ENCODE measurements at regions not wholly inside any gene's neighbourhood (a gene's known extent, or its start where the extent isn't known, plus 50 kb on each side); places are given as distances from the start of the nearest gene placed in this dataset.

GRCh38 chr3:29090912-29091597 is 189.8 kb upstream of the RBMS3 start:
- no peak for DNase-seq (ENCODE audit: low read depth)
- no peaks in the 10 kb centered on the region for H3K36me3 ChIP-seq (ENCODE audit: control insufficient read depth, insufficient read depth, low read length, severe bottlenecking)
- H3K4me1 ChIP-seq (ENCODE audit: control insufficient read depth, insufficient read depth, low read length), result no peaks in the 10 kb centered on the region
- peaks cover 3% of the 10 kb centered on the region for H3K9me3 ChIP-seq (ENCODE audit: control insufficient read depth, low read length)
- H3K9ac ChIP-seq (ENCODE audit: low read length), result no peak overlapping the region
- no peaks in the 10 kb centered on the region for H3K27me3 ChIP-seq (replicated peaks; ENCODE audit: control insufficient read depth, insufficient read depth, low read length)
- no peak overlapping the region for H3K4me3 ChIP-seq (ENCODE audit: low read length)

- H3K4me3 ChIP-seq (ENCODE audit: low read length), result no peak overlapping the region
- no peaks in the 10 kb centered on the region for H3K36me3 ChIP-seq (ENCODE audit: control insufficient read depth, insufficient read depth, low read length, severe bottlenecking)
- H3K27me3 ChIP-seq (replicated peaks; ENCODE audit: control insufficient read depth, insufficient read depth, low read length), result no peaks in the 10 kb centered on the region
- H3K9me3 ChIP-seq (ENCODE audit: control insufficient read depth, low read length), result peaks cover 9% of the 10 kb centered on the region
- H3K4me1 ChIP-seq (ENCODE audit: control insufficient read depth, insufficient read depth, low read length), result no peaks in the 10 kb centered on the region
- no peak overlapping the region for H3K9ac ChIP-seq (ENCODE audit: low read length)
- no peak for DNase-seq (ENCODE audit: low read depth)
Measured at GRCh38 chr3:29091599-29092189, 189.2 kb upstream of the RBMS3 start.

DNA sequence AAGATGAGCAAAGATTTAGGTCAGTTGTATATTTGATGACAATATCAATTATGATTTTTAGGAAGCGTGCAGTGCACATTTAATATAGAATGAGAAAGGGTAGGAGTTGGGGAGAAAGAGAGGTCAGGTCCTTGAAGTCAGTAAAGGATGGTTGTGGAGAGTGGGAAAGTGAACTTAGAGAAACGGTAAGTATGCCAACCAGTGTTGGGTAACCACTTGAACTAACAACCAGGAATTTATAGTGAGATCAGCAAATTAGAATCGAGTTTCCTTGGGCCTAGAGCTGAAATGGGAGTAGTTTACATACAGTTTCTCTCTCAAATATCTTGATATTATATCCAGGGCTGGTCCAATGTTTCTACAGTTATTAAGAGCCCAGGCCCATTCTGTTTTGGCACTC is 188.5 kb upstream of the RBMS3 start:
- Histone ChIP-seq H3K4me3 (ENCODE audit: low read length) (no peak overlapping the region), H3K4me1 (ENCODE audit: control insufficient read depth, insufficient read depth, low read length) (no peaks in the 10 kb centered on the region), H3K9ac (ENCODE audit: low read length) (no peak overlapping the region), H3K9me3 (ENCODE audit: control insufficient read depth, low read length) (peaks cover 16% of the 10 kb centered on the region), H3K27me3 (replicated peaks; ENCODE audit: control insufficient read depth, insufficient read depth, low read length) (no peaks in the 10 kb centered on the region), H3K36me3 (ENCODE audit: control insufficient read depth, insufficient read depth, low read length, severe bottlenecking) (no peaks in the 10 kb centered on the region)
- DNase-seq (ENCODE audit: low read depth), result peak; percentile 17

DNA sequence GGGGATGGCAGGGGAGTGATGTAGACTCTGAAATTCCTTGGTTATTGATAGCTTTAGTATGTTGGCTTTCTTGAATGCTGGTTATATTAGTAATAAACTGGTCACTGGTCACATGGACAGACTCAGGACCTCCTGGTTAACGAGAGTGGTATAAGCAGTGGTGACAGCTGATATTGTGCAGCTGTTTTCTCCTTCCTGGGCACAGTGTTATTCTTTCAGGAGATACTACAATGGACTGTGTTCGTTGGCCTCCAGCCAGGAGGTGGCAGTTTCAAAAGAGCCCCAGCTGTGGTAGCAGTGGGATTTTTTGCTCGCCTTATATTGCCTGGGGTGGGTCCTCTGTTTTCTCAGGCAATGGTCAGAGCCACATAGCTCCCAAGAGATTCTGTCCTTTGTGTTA is 181.6 kb upstream of the RBMS3 start:
- Histone ChIP-seq H3K27me3 (replicated peaks; ENCODE audit: control insufficient read depth, insufficient read depth, low read length) (no peaks in the 10 kb centered on the region), H3K4me1 (ENCODE audit: control insufficient read depth, insufficient read depth, low read length) (no peaks in the 10 kb centered on the region), H3K4me3 (ENCODE audit: low read length) (no peak overlapping the region), H3K9me3 (ENCODE audit: control insufficient read depth, low read length) (peaks cover 17% of the 10 kb centered on the region), H3K36me3 (ENCODE audit: control insufficient read depth, insufficient read depth, low read length, severe bottlenecking) (no peaks in the 10 kb centered on the region), H3K9ac (ENCODE audit: low read length) (no peak overlapping the region)
- no peak for DNase-seq (ENCODE audit: low read depth)

DNA sequence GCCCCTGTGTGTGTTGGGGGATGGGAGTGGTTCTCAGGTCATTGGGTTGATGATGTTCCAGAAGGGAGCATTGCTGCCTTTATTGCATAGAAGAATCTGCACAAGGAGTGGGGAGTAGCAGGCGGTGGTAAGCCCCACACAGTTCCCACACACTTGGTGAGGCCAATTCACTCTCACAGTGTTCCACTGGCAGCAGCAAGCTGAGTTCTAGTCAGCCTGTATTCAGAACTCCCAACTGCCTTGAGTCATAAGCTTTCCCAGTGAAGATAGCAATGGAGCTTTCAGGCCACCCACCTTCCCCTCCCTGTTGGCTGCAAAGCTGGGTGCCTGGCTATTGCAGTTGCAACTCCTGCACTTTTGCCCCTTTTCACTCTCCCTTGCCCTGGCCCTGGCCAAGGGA is 181.1 kb upstream of the RBMS3 start:
- DNase-seq (ENCODE audit: low read depth), result no peak
- H3K9ac ChIP-seq (ENCODE audit: low read length), result no peak overlapping the region
- H3K9me3 ChIP-seq (ENCODE audit: control insufficient read depth, low read length), result peaks cover 17% of the 10 kb centered on the region
- no peaks in the 10 kb centered on the region for H3K27me3 ChIP-seq (replicated peaks; ENCODE audit: control insufficient read depth, insufficient read depth, low read length)
- no peaks in the 10 kb centered on the region for H3K36me3 ChIP-seq (ENCODE audit: control insufficient read depth, insufficient read depth, low read length, severe bottlenecking)
- H3K4me3 ChIP-seq (ENCODE audit: low read length), result no peak overlapping the region
- no peaks in the 10 kb centered on the region for H3K4me1 ChIP-seq (ENCODE audit: control insufficient read depth, insufficient read depth, low read length)

DNA sequence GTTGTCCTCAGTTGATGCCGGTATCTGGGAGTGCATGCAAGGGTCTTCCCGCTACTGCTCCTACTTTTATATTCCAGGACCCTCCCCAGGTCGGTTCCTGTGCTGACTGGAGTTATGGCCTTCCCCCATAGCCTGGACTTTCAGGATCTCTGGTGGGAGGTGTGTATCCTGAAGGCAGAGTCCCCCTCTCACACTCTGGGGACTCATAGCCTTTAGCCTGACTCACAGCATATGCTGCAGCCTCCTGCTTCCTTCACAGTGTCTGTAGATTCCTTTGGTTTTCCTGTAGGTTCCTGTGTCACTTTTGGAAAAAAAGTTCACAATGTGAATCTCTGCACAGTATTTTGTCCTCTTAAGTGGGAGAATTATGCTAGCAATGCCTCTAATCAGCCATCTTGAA is 180.6 kb upstream of the RBMS3 start:
- Histone ChIP-seq H3K4me3 (ENCODE audit: low read length) (no peak overlapping the region), H3K4me1 (ENCODE audit: control insufficient read depth, insufficient read depth, low read length) (no peaks in the 10 kb centered on the region), H3K27me3 (replicated peaks; ENCODE audit: control insufficient read depth, insufficient read depth, low read length) (no peaks in the 10 kb centered on the region), H3K9me3 (ENCODE audit: control insufficient read depth, low read length) (peaks cover 17% of the 10 kb centered on the region), H3K9ac (ENCODE audit: low read length) (no peak overlapping the region), H3K36me3 (ENCODE audit: control insufficient read depth, insufficient read depth, low read length, severe bottlenecking) (no peaks in the 10 kb centered on the region)
- DNase-seq (ENCODE audit: low read depth), result no peak

GRCh38 chr3:29128001-29128400 is 152.9 kb upstream of the RBMS3 start:
- DNase-seq (ENCODE audit: low read depth), result no peak
- H3K27me3 ChIP-seq (replicated peaks; ENCODE audit: control insufficient read depth, insufficient read depth, low read length), result no peaks in the 10 kb centered on the region
- H3K36me3 ChIP-seq (ENCODE audit: control insufficient read depth, insufficient read depth, low read length, severe bottlenecking), result no peaks in the 10 kb centered on the region
- no peaks in the 10 kb centered on the region for H3K4me1 ChIP-seq (ENCODE audit: control insufficient read depth, insufficient read depth, low read length)
- H3K9ac ChIP-seq (ENCODE audit: low read length), result no peak overlapping the region
- no peak overlapping the region for H3K4me3 ChIP-seq (ENCODE audit: low read length)
- no peaks in the 10 kb centered on the region for H3K9me3 ChIP-seq (ENCODE audit: control insufficient read depth, low read length)

DNA sequence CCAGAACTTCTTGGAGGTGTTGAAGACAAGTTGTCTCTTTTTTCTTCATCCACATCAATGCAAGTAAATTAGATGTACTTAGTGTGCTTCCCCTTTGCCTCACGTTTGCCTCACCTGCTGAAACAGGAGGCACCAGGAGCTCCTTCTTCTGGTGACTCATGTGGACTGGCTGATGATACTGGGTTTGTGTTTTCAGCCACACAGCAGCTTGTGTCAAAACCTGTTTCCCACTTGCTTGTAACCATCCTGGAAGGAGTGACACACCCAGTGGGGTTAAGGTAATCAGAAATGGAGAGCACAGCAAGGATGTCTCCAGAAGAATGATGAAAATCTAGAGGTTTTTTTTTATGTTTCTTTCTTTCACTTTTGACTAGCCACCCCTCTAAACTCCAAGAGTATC is 143.3 kb upstream of the RBMS3 start:
- DNase-seq (ENCODE audit: low read depth), result no peak

GRCh38 chr3:29138171-29138570 is 142.7 kb upstream of the RBMS3 start:
- H3K9me3 ChIP-seq (ENCODE audit: control insufficient read depth, low read length), result no peaks in the 10 kb centered on the region
- H3K9ac ChIP-seq (ENCODE audit: low read length), result no peak overlapping the region
- DNase-seq (ENCODE audit: low read depth), result no peak
- no peaks in the 10 kb centered on the region for H3K36me3 ChIP-seq (ENCODE audit: control insufficient read depth, insufficient read depth, low read length, severe bottlenecking)
- no peak overlapping the region for H3K4me3 ChIP-seq (ENCODE audit: low read length)
- peaks cover 22% of the 10 kb centered on the region for H3K4me1 ChIP-seq (ENCODE audit: control insufficient read depth, insufficient read depth, low read length)
- H3K27me3 ChIP-seq (replicated peaks; ENCODE audit: control insufficient read depth, insufficient read depth, low read length), result no peaks in the 10 kb centered on the region

More for the DNA sequence above, 143.3 kb upstream of the RBMS3 start:
- peaks cover 22% of the 10 kb centered on the region for H3K4me1 ChIP-seq (ENCODE audit: control insufficient read depth, insufficient read depth, low read length)
- H3K4me3 ChIP-seq (ENCODE audit: low read length), result no peak overlapping the region
- no peak overlapping the region for H3K9ac ChIP-seq (ENCODE audit: low read length)
- no peaks in the 10 kb centered on the region for H3K9me3 ChIP-seq (ENCODE audit: control insufficient read depth, low read length)
- H3K36me3 ChIP-seq (ENCODE audit: control insufficient read depth, insufficient read depth, low read length, severe bottlenecking), result no peaks in the 10 kb centered on the region
- H3K27me3 ChIP-seq (replicated peaks; ENCODE audit: control insufficient read depth, insufficient read depth, low read length), result no peaks in the 10 kb centered on the region

GRCh38 chr3:29140666-29141065 is 140.2 kb upstream of the RBMS3 start:
- no peaks in the 10 kb centered on the region for H3K27me3 ChIP-seq (replicated peaks; ENCODE audit: control insufficient read depth, insufficient read depth, low read length)
- no peaks in the 10 kb centered on the region for H3K9me3 ChIP-seq (ENCODE audit: control insufficient read depth, low read length)
- H3K4me1 ChIP-seq (ENCODE audit: control insufficient read depth, insufficient read depth, low read length), result peaks cover 29% of the 10 kb centered on the region
- H3K4me3 ChIP-seq (ENCODE audit: low read length), result peak overlapping the region; percentile 42
- no peaks in the 10 kb centered on the region for H3K36me3 ChIP-seq (ENCODE audit: control insufficient read depth, insufficient read depth, low read length, severe bottlenecking)
- peak; percentile 24 for DNase-seq (ENCODE audit: low read depth)
- H3K9ac ChIP-seq (ENCODE audit: low read length), result peak overlapping the region; percentile 24

GRCh38 chr3:29141197-29141917 is 139.5 kb upstream of the RBMS3 start:
- Histone ChIP-seq H3K4me1 (ENCODE audit: control insufficient read depth, insufficient read depth, low read length) (peaks cover 29% of the 10 kb centered on the region), H3K27me3 (replicated peaks; ENCODE audit: control insufficient read depth, insufficient read depth, low read length) (no peaks in the 10 kb centered on the region), H3K9me3 (ENCODE audit: control insufficient read depth, low read length) (no peaks in the 10 kb centered on the region), H3K4me3 (ENCODE audit: low read length) (no peak overlapping the region), H3K36me3 (ENCODE audit: control insufficient read depth, insufficient read depth, low read length, severe bottlenecking) (no peaks in the 10 kb centered on the region), H3K9ac (ENCODE audit: low read length) (peak overlapping the region; percentile 24)
- peak; percentile 15 for DNase-seq (ENCODE audit: low read depth)

Data from adipocyte (in vitro differentiated cells).